GM12873 (cell line): ENCODE measurements at regions not wholly inside any gene's neighbourhood (a gene's known extent, or its start where the extent isn't known, plus 50 kb on each side); places are given as distances from the start of the nearest gene placed in this dataset.

ENCODE experiments used
- TF ChIP-seq, protein P1 (sequence below): IDR thresholded peaks from 2 replicates; pipeline ENCODE4 v1.5.1; 2012; ENCODE audit warnings: low read depth, mild to moderate bottlenecking, moderate library complexity, low read length, control low read depth; ENCODE audit not compliant: insufficient read depth; ENCODE audit errors: missing control alignments

DNA sequence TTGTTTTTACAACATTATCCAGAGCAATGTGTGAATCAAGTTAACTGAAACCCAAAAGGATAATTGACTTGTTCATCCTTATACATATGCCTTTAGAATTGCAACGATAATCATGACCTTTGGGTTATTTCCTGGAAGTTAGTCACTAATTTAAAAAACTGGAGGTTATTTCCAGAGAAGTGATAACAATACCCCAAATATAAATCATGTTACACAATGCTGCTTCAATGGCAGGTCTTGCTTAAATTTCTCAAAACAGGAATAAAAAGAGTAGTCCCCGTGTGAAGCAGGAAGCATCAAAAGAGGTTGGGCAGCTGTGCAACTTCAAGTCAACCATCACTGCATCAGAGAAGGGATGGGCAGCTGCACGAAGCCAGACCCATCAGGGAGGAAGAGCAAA is 134.4 kb downstream of the EFNB2 start:
- TF ChIP-seq, protein P1, sequence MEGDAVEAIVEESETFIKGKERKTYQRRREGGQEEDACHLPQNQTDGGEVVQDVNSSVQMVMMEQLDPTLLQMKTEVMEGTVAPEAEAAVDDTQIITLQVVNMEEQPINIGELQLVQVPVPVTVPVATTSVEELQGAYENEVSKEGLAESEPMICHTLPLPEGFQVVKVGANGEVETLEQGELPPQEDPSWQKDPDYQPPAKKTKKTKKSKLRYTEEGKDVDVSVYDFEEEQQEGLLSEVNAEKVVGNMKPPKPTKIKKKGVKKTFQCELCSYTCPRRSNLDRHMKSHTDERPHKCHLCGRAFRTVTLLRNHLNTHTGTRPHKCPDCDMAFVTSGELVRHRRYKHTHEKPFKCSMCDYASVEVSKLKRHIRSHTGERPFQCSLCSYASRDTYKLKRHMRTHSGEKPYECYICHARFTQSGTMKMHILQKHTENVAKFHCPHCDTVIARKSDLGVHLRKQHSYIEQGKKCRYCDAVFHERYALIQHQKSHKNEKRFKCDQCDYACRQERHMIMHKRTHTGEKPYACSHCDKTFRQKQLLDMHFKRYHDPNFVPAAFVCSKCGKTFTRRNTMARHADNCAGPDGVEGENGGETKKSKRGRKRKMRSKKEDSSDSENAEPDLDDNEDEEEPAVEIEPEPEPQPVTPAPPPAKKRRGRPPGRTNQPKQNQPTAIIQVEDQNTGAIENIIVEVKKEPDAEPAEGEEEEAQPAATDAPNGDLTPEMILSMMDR: no peak

DNA sequence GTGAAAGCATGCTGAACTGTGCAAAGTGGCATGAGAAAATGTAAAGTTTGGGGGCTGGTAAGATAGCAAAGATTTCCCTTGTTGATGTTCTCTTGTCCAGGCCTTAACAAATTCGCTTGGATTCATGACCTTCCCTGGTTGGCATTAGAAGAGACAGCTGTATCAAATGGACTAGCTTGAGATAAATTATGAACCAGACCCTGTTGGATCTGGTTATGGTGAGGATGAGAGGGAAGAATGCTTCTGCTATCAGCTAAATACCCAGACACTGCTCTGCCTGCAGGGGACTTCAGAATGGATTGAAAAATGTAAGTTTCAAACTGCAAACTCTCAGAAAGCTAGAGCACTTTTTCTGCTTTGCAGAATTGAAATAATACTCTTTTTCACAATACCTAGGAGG is 135.2 kb downstream of the EFNB2 start:
- TF ChIP-seq, protein P1: no peak

DNA sequence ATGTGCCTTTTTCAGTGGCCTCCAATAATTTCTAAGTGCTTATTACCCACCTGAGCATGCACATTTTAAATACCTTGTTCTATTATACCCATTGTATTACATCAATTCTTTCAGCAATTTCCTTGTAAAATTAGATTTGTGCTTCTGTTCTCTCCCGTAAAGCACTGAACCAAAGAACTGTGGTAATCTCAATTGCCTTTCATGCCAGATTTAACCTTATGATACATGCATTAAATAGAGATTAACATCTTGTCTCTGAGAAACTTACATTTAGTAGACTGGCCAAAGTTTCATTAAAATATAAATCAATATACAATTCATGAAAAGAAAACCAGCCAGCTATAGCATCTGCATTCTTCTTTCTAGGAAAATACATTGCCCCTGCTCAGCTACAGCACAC is 137.2 kb downstream of the EFNB2 start:
- TF ChIP-seq, protein P1: no peak

DNA sequence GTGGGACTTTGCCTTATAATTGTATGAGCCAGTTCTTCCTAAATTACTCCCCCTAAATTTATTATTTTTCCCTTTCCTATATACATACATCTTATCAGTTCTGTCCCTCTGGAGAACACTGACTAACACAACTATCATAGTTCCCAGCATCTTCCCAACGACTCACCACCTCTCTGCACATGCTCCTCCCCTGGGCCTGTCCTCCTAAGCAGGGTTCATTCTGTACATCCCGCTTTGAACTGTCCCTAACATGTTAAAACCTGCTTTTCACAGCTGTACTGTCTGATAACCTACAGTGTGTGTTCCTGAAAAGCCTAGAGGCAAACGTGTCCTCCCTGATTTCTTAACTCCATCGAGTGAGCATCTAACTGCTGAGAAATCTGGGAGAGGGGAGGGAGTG is 141.7 kb downstream of the EFNB2 start:
- TF ChIP-seq, protein P1: no peak

DNA sequence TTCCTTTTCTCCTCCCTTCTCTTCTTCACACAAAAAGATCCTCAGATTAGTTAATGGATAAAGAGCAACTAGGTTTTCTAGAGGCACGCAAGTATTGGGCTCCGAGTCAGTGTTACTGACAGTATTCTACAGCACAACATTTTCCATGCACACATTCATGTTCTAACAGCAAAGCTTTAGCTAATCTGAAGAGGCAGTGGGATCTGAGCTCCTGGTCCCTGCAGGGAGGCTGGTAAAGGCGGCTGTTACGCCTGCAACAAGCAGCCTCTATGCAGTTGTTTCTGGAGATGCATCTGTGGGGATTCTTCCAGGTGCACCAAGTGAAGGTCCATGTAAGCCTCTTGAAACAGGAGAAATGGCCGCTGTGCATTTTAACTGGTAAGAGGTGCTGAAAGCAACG is 143.8 kb downstream of the EFNB2 start:
- TF ChIP-seq, protein P1: no peak

DNA sequence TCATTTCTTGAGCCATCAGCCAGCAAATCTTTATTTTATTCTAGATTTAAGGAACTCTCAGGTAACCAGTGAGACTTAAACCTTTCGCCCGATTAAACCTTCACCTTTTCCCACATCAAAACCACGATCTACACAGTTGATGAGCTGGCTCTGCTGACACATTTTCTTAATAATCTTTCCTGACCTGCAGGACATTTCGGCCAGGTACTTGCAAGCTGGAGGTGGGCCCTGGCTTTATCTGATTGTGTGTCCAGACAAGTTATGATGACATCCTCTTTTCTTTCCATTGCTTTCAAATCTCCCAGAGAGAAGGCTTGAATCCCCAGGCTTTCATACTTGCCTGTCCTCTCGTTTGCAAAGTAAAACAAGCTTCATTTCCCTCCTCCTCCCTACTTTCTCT is 144.2 kb downstream of the EFNB2 start:
- TF ChIP-seq, protein P1: no peak

DNA sequence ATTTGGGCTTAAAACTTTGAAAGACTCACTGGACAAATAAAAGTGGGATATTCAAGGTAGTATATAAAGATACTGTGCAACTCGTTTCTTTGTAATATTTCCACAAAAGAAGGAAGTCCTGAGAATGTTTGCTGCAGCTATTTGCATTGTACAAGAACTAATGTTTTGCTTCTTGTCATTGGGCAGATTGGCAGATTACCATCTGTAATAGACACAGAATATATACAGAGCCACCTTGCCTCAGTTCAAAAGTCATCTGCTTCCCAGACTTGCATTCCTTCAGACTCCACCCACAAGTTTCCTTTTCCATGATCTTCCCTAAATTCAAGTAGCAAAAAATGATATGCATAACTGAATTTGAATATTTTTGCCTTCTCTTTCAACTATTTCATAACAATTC is 145.1 kb downstream of the EFNB2 start:
- TF ChIP-seq, protein P1: no peak
